Activated gamma-delta T cell treated with anti-CD3 and anti-CD28 coated beads, Interleukin-2, amount 50 U/mL, for 16 hours (primary cell): ENCODE measurements at regions not wholly inside any gene's neighbourhood (a gene's known extent, or its start where the extent isn't known, plus 50 kb on each side); places are given as distances from the start of the nearest gene placed in this dataset.
"Not testable (repeated sequence)": the region's sequence is repeated elsewhere in the genome, so short reads cannot be mapped to it uniquely, and the experiment has no call there.

ENCODE experiments used
- DNase-seq: peaks from one replicate; pipeline ENCODE4 v3.0.0-alpha.2; 2020; ENCODE audit warnings: low read depth

DNA sequence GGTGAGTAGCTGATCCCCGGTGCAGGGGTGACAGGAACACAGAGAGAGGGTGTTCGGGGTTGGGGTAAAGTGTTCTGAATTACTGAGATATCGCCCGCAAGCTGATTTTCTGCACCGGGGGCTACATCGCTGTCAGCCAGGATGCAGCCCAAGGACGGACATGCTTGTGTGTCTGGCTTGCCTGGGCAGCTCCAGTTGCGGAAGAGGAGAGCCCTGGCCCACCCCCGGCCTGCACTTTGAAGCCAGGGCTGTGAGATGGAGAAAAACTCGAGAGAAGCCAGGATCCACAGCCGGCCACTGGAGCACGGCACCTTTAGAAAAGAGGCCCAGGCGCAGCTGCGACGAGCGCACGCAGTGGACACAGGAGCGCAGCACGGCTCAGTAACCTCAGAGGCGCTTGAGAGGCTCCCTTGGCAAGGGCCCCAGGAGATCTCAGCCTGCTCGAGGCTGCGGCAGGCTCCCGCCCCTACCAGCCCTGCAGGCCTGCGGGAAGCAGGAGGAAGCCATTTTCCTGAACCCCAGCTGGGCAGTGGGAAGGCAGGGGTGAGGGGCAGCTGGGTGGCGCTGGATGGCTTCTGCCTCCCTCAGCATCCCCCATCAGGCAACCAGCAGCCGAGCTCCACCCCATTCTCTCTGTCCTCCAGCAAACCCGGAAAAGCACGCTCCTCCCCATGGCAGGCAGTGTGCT, 59.2 kb downstream of the C9orf50 start:
- DNase-seq, result no peak

DNA sequence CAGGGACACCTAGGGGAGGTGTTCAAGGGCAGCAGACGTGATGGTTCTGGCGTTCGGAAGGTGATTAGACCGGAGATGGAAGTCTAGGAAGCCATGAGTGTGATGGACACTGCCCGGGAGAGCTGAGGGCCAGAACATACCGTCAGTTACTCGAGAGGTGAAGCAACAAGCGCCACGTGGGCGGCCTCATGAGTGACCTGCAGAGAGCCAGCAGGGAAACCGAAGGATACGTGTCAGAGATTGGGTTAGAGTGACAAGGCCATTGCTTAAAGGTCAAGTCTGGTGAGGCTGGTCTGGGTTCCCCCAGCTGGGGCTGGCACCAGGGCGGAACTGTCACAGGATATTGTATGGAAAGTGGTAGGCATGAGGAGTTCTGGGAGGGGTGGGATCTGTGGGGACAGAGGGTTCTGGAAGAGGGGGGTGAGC, 60.0 kb downstream of the C9orf50 start:
- DNase-seq, result no peak

DNA sequence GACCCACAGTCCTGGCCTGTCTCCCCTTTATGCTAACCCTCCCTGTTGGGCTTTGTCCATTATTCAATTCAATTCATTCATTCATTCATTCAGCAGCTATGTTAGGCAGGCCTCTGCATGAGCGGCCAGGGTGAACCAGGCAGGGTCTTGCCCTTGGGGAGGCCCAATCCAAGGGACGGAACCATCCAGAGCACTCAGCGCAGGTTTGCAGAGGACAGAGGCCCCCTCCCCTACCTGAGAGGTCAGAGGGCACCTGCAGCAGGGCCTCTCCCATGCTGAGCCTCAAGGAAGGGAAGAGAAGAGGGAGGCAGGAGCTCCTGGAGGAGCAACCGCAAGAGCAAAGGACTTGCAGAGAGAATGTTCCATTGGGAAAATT, 61.4 kb downstream of the C9orf50 start:
- no peak for DNase-seq

DNA sequence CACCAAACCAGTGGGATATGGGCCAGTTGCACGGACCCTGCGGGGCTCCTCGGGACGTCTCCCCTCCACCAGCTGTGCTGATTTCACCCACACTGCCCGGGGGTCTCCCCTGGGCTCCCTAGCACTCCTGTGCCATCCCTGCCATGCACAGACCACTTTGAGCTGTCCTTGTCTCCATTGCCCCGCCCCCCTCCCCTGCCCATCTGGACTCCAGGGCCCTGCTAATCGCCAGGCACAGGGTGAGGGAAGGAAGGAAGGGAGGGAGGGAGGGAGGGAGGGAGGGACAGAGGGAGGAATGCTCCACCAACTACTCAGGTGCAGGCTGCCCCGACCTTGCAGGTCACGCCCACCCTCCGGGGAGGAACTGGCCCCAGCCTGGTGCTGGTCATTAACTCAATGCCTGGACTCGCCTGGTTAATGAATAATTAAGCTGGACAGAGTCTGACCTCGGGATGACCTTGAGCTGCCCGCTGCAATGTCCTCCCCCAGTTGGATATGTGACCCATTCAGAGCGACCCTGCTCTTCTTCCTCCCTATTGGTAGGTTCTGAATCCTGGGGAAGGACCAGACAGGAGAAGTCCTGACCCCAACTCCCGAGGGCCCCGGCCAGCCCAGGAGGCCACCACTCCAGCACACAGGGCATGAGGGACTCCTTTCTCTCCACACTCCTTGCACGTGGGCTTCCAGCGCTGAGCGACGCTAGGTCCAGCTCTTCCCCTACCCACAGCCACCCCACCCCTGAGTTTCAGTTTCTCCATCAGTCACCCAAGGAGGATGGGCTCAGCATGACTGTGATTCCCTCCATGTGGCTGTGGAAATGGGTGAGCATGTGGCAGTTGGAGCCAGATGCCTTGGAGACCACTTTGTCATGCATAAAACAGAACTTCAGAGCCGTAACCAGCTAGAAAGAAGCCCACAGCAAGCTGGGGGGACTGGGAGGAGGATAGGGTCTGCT, 62.1 kb downstream of the C9orf50 start:
- DNase-seq, result no peak

DNA sequence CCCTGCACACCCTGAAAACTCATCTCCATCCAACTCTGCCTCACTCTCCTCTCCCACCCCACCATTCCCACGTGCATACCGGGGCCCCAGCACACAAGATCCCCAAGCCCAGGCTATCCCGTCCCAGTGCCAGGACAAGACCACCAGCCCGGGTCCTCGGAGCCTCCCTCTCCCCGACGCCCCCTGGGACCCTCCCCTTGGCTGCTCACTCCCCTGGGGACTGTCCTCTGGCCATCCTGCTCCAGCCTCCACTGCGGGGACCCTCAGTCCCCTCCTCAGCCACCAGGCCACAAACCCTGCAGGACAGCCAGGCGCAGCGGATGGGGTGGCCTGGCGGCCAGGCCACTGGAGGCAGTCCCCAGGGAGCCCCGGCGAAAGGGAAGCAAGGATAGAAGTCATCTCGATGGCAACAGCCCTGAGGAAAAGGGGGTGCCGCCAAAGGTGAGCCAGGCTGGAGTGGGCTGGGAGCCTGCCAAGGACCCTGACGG, 62.8 kb downstream of the C9orf50 start:
- no peak for DNase-seq

DNA sequence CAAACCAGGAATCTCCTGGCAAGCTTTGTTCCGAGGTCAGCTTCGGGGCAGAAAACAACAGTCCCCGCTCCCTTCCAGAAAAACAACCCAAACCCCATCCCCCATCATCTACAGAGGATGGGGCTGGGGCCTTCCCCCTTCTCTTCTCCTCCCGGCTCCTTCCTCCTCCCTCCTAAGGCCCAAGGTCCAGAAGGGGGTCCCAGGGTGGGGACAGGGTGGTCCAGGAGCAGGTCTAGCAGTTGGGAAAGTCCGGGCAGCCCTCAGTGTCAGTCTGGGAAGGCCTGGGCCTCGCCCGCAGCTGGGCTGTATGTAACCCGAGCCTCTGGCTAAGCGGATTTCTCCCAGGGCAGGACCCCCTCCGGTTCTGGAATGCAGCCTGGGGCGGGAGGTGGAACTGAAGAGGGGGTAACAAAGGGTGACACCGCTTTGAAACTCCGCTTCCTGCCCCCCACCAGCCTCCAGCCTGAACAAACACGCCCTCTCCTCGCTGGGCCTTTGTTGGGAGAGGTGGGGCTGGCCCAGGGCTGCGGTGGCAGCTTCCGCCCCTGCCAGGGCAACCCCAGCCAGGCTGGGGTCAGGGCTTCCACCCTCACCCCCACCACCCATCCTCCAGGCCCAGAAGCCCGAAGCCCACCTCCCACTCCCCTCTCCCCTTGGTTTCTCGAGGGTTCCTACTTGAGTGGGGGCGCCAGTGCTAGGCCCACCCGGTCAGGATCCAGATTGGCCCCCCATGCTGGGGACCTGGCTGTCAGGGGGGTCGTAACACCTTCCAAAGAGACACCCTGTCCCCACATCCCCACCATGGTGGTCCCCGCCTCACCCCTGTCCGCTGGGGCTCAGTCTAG, 63.5 kb downstream of the C9orf50 start:
- no peak for DNase-seq

DNA sequence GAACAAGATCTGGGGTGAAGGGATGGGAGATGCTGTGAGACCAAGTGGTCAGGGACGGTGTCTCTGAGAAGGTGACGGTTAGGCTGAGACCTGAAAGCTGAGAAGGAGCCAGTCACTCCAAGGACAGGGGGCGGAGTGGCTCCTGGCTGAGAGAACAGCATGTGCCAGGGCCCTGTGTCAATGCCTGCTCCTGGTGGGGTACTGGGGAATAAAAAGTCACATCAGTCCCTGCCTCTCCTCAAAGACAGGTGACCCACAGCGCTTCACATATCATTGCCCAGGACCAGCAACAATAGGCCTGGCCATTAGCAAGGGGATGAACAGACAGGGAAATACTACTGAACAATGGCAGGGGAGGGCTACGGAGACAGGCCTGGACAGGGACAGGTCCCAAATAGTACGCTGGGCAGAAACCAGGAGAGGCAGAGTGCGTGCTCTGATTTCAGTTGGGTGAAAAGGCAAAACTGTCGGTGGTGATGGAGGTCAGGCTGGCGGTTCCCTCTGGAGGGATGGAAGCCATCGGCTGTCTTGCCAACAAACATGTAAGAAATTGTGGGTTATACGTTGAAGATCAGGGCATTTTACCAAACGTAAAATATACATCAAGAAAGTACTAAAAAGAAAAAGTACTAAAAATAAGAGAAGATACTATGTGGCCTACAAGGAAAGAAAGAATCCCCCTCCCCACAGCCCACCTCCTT, 64.3 kb downstream of the C9orf50 start:
- DNase-seq, result no peak

DNA sequence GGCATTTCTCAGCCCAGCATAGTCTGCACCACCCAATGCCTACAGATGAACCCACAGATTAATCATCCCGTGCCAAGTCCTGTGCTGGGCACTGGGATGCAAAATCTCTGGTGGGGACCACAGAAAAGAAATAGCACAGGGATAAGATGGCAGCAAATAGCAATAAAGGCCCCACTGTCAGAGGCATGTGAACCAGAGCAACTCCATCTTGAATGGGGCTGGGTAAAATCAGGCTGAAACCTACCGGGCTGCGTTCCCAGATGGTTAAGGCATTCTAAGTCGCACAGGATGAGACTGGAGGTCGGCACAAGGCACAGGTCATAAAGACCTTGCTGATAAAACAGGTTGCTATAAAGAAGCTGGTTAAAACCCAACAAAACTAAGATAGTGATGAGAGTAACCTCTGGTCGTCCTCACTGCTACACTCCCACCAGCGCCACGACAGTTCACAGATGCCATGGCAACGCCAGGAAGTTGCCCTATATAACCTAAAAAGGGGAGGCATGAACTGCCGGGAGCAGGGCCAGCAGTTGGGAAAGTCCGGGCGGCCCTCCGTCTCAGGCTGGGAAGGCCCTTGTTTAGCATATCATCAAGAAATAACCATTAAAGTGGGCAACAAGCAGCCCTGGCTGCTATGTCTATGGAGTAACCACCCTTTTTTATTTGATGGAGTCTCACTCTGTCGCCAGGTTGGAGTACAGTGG, 65.2 kb downstream of the C9orf50 start:
- DNase-seq, result no peak

DNA sequence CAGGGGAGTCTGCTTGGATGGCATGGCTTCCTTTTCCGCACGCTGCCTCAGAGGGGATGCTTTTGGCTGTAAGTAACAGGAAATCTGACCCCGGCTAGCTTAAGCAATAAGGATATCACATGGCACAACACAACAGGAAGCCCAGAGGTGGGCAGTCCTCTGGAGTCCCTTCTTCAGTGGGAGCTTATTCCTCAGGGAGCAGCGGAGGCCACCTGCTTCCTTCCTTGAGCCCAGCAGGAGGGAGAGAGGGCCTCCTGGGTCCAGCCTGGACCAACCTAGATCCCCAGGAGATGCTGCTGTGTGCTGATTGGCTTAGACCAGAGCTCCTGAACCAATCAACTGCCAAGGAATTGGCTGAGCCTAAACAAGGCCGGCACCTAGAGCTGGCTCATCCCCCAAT, 66.3 kb downstream of the C9orf50 start:
- no peak for DNase-seq

DNA sequence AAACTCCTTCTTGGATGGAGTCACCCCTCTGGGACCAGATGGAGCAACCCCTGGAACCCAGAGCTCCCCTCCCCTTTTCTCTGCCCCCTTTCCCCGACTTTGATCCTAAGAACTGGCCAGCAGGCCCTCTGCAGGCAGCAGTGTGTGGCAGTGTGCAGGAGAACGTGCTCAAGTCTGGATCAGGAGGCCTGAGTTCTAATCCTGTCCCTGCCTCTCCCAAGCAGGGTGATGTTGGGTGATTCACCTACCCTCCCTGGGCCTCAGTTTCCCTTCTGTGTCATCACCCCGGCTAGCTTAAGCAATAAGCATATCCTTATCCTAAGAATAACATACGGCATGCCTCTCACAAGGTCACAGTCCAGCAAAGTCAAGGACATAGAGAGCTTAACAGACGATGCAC, 67.6 kb downstream of the C9orf50 start:
- no peak for DNase-seq

DNA sequence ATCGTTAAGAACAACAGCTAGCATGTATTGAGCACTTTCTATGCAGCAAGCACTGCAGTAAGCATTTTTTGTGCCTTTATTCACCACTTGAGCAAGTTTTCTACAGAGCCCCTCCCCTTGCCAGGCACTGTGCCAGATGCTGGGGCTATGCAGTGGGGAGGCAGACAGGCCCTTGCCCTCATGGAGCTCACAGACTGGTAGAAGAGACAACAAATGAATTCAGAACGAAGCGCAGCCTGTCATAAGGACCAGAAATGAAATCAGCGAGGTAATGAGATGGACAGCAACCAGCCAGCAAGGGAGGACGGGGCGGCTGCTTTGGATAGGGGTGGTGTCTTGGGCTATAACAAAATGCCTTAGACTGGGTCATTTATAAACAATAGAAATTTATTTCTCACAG, 68.8 kb downstream of the C9orf50 start:
- no peak for DNase-seq

DNA sequence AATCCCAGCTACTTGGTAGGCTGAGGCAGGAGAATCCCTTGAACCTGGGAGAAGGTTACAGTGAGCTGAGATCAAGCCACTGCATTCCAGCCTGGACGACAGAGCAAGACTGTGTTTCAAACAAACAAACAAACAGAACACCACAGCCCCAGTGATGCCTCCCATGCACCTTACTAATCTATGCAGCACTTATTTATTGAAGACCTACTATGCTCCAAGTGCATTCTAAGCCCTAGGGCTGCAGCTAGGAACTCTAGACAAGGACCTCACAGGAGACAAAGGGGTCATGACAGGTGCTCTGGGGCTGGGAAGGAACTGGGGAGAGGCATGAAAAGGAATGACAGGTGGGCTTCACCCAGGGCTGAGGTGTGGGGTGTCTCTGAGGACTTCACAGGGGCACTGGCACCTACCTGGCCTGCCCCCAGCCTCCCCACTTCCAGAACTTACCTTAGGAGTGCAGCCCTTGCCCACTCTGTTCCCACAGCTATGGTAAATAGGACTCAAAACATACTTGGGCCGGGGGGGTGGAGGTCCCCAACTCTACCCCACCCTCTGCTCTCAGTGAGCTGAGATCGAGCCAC, 69.4 kb downstream of the C9orf50 start:
- no peak for DNase-seq

DNA sequence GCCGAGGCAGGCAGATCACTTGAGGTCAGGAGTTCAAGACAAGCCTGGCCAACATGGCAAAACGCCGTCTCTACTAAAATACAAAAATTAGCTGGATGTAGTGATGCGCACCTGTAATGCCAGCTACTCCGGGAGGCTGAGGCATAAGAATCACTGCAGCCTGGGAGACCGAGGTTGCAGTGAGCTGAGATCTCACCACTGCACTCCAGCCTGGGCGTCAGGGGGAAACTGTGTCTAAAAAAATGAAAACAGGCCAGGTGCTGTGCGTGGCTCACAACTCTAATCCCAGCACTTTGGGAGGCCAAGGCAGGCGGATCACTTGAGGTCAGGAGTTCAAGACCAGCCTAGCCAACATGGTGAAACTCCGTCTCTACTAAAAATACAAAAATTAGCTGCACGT, 69.9 kb downstream of the C9orf50 start:
- DNase-seq, result not testable (repeated sequence)

DNA sequence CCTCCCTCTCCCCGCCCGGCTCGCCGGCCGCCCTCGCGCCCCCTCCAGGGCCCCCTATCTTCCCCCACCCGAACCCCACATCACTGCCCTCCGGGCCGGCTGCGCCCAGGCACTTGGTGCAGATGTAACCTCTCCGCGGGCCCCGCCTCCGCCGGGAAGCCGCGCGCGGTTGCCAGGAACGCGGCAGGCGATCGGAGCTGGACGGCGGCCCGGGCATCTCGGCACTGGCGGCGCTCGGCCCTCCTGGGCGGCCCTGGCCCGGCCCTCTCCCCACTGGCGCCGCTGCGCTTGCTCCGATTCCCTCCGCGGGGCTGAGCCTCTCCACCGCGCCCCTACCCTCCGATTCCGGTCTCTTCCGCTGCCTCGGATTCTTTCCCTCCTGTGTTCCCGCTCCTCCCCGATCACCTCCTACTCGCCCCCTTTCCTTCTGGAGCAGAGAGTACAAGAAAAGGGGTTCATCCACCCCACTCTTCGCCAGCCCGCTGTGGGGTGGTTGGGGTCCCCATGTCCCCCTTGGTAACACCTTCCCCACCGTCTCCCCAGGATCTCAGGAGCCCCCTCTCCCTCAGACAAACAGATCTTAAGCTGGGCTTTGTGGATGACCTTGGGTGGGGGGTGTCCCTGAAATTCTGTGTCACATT, 70.6 kb downstream of the C9orf50 start:
- DNase-seq, result no peak

DNA sequence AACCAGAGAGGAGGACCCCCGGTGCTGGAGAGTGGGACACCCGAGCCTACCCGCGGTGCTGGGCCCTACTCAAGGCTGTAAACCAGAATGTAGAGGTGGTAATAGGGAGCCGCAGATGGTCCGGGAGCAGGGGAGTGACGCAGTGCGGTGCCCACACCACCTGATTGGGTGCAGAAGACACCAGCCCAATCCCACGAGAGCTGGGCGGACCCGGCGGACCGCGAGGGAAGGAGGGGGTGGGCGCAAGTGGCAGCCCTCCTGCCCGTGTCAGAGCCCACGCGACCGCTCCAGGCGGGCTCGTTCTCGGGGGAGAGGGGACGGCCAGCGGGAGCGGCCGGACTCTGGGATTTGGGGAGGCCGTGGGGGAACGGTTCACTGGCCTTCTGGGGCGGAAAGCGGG, 71.2 kb downstream of the C9orf50 start:
- no peak for DNase-seq

DNA sequence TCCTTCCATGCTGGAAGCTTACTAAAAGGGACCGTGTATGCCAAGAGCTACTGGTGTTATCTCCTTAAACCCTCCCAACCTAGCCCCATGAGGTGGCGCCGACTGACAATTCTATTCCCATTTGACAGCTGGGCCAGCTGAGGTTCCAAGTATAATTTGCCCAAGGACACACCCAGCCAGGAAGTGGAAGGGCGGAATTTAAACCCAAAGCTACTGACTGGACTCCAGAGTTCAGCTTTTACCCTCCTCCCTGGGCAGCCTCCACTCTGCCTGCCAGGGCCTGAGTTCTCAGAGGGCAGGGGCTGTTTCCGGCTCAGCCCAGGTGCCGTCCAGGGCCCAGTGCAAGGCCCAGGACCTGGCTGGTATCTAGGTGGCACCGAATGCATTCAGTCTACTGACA, 71.8 kb downstream of the C9orf50 start:
- no peak for DNase-seq

DNA sequence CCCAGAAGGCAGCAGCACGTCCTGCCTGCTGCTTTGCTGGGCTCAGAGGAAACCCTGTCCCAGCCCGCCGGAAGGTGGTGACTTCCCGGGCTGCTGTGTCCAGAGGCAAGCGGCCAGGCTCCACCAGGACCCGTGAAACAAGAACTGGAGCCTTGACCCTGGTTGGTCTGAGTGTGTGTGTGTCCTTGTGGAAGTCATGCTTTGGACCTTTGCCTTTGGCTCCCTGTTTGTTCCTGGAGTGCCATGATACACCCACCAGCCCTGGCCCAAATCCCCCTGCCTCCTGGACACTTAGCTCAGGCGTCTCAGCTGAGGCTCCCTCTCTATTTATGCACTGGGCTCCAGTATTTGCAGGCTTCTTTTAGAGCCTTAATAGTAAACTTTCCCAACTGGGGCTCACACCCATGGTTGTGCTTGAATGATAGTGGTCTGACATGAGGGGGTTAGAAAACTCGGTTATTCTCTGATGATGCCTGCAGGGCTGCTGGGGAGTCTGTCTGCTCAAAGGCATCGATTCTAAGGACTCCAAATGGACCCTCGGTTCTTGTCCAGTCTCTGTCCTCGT, 72.2 kb downstream of the C9orf50 start:
- DNase-seq, result no peak

DNA sequence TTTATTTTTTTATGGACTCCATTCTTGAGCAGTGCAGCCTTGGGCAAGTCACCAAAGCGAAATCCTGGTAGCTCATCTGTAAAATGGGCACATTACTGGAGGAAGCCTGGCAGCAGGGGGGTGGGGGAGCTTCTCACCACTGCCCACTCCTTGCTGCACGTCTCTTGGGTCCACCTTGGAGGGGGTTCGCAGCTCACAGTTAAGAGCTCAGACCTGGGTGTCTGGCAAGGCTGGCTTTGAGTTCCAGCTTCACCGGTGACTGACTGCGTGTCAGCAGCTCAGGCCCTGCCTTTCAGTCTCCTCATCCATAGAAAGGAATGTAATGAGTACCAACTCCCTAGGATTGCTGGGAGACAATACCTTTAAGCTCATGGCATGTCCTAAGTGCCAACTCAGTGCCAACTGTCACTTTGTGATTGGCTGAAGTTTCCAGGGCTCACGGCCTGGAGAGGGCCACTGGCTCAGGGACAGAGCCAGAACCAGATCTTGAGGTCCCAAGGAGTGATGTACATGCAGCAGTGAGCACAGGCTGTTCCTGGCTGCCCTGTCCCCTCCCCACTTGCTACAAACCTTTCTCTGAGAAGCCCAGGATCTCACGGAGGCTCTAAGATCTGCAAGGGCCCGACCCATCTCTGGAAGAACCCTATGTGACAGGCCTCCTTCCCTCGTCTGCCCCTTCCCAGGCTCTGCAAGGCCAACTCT, 72.9 kb downstream of the C9orf50 start:
- DNase-seq, result no peak

DNA sequence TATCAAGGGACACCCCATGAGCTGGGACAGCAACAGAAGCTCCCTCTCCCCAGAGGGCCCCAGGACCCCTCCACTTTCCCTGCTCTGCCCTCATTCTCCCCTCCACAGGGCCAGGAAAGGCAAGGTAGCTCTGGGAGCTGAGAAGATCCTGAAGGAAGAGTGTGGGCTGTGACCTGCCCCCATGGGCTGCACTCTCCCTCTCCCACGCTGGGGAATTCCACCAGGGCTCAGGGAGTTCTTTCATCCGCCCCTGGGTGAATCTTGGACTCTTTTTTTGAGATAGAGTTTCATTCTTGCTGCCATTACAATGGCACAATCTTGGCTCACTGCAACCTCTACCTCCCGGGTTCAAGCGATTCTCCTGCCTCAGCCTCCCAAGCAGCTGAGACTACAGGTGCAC, 73.8 kb downstream of the C9orf50 start:
- DNase-seq, result no peak
